Subcutaneous abdominal adipose tissue (tissue), 5 donors: ENCODE measurements at regions not wholly inside any gene's neighbourhood (a gene's known extent, or its start where the extent isn't known, plus 50 kb on each side); places are given as distances from the start of the nearest gene placed in this dataset.

Source experiments
- H3K27ac ChIP-seq: one replicate; pipeline ENCODE4 v1.7.0; 2013; ENCODE audit warnings: low read depth, mild to moderate bottlenecking, inconsistent platforms, low read length, moderate library complexity
- H3K27me3 ChIP-seq, 5 donors: one replicate each; pipeline ENCODE4 v1.7.0; 2013; ENCODE audit warnings: low read length in 5 of 5, inconsistent platforms in 1 of 5; ENCODE audit not compliant: control insufficient read depth in 5 of 5, insufficient read depth in 4 of 5
- H3K36me3 ChIP-seq, 5 donors: one replicate each; pipeline ENCODE4 v1.7.0; 2013; ENCODE audit warnings: low read length in 5 of 5; ENCODE audit not compliant: control insufficient read depth in 5 of 5, insufficient read depth in 5 of 5
- H3K4me1 ChIP-seq, 5 donors: one replicate each; pipeline ENCODE4 v1.7.0; 2013; ENCODE audit warnings: low read length in 5 of 5, mild to moderate bottlenecking in 3 of 5, moderate library complexity in 1 of 5; ENCODE audit not compliant: control insufficient read depth in 5 of 5, insufficient read depth in 5 of 5
- H3K4me3 ChIP-seq, 5 donors: one replicate each; pipeline ENCODE4 v1.7.0; 2013; ENCODE audit warnings: low read length in 5 of 5, low read depth in 1 of 5
- H3K9ac ChIP-seq, 5 donors: one replicate each; pipeline ENCODE4 v1.7.0; 2013; ENCODE audit warnings: low read length in 5 of 5, mild to moderate bottlenecking in 4 of 5, moderate library complexity in 3 of 5
- H3K9me3 ChIP-seq, 5 donors: one replicate each; pipeline ENCODE4 v1.7.0; 2013; ENCODE audit warnings: low read length in 5 of 5; ENCODE audit not compliant: control insufficient read depth in 5 of 5
- donor health status: healthy.
- donor health status: healthy.
- donor health status: healthy.
- donor health status: healthy.
- donor health status: healthy.

DNA sequence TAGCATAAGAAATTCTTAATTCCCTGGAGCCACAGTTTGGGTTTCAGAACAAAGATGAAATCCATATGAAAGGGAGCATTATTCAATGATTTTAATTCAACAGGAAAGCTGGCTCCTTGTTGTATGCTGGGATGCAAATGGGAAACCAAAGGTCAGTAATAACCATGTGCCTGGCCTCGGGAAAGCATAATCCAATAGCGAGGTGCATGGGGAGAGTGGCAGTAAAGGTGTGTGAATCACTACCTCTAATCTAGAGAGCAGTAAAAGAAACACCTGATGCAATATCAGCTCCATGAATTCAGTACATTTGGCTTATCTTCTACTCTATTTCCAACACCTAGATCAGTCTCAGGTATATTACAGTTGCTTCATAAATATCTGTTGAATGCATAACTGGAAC is 220.1 kb downstream of the FBXO15 start:
- no peaks in the 10 kb centered on the region for H3K4me1 ChIP-seq
- no peak overlapping the region for H3K4me3 ChIP-seq
- no peaks in the 10 kb centered on the region for H3K9me3 ChIP-seq
- peaks cover 0 to 4% (median 0%) of the 10 kb centered on the region in 5 donors for H3K27me3 ChIP-seq
- H3K9ac ChIP-seq: no peak overlapping the region
- H3K36me3 ChIP-seq: no peaks in the 10 kb centered on the region
- H3K27ac ChIP-seq: no peak overlapping the region

- Histone ChIP-seq H3K27me3 (peaks cover 0 to 4% (median 0%) of the 10 kb centered on the region in 5 donors), H3K27ac (no peak overlapping the region), H3K4me1 (no peaks in the 10 kb centered on the region), H3K9me3 (no peaks in the 10 kb centered on the region), H3K4me3 (no peak overlapping the region), H3K36me3 (no peaks in the 10 kb centered on the region), H3K9ac (no peak overlapping the region)
Observed at GRCh38 chr18:73924836-73925235, 222.8 kb downstream of the FBXO15 start.

- H3K36me3 ChIP-seq: no peaks in the 10 kb centered on the region
- H3K9ac ChIP-seq: no peak overlapping the region
- peaks cover 0 to 4% (median 0%) of the 10 kb centered on the region in 5 donors for H3K27me3 ChIP-seq
- no peak overlapping the region for H3K4me3 ChIP-seq
- H3K9me3 ChIP-seq: no peaks in the 10 kb centered on the region
- no peaks in the 10 kb centered on the region for H3K4me1 ChIP-seq
- H3K27ac ChIP-seq: no peak overlapping the region
Observed at GRCh38 chr18:73924307-73924706, 223.3 kb downstream of the FBXO15 start.

GRCh38 chr18:73923866-73924265 is 223.8 kb downstream of the FBXO15 start:
- H3K27me3 ChIP-seq: peaks cover 0 to 4% (median 0%) of the 10 kb centered on the region in 5 donors
- no peak overlapping the region for H3K27ac ChIP-seq
- no peak overlapping the region for H3K9ac ChIP-seq
- no peaks in the 10 kb centered on the region for H3K4me1 ChIP-seq
- no peaks in the 10 kb centered on the region for H3K36me3 ChIP-seq
- no peak overlapping the region for H3K4me3 ChIP-seq
- no peaks in the 10 kb centered on the region for H3K9me3 ChIP-seq

DNA sequence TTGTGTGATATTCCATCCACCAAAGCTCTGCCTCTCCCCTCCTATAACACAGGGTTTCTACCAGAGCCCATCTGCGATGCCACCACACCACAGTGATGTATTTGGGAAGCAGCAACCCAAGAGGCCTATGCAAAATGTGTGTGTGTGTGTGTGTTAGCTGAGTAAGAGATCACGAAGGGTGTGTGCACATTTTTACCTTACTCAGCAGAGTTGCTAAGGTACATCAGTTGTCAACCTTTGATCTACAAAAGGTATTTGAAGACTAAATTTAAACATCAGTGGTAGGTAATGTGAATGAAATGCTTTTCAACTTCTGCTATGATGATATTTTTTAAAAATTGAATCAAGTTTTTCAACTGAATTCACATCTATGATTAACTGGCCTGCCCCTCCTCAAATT is 227.6 kb downstream of the FBXO15 start:
- Histone ChIP-seq H3K9ac (no peak overlapping the region), H3K4me3 (no peak overlapping the region), H3K36me3 (no peaks in the 10 kb centered on the region), H3K9me3 (no peaks in the 10 kb centered on the region), H3K27ac (no peak overlapping the region), H3K27me3 (peaks cover 0 to 4% (median 0%) of the 10 kb centered on the region in 5 donors), H3K4me1 (no peaks in the 10 kb centered on the region)

GRCh38 chr18:73918816-73919215 is 228.8 kb downstream of the FBXO15 start:
- H3K27ac ChIP-seq: no peak overlapping the region
- no peaks in the 10 kb centered on the region for H3K4me1 ChIP-seq
- no peak overlapping the region for H3K4me3 ChIP-seq
- no peak overlapping the region for H3K9ac ChIP-seq
- H3K36me3 ChIP-seq: no peaks in the 10 kb centered on the region
- H3K27me3 ChIP-seq: peaks cover 0 to 4% (median 0%) of the 10 kb centered on the region in 5 donors
- H3K9me3 ChIP-seq: no peaks in the 10 kb centered on the region

- no peaks in the 10 kb centered on the region for H3K4me1 ChIP-seq
- H3K9me3 ChIP-seq: peaks cover 0 to 1% (median 0%) of the 10 kb centered on the region in 5 donors
- no peak overlapping the region for H3K9ac ChIP-seq
- H3K27me3 ChIP-seq: no peaks in the 10 kb centered on the region
- H3K4me3 ChIP-seq: no peak overlapping the region
- H3K36me3 ChIP-seq: no peaks in the 10 kb centered on the region
- no peak overlapping the region for H3K27ac ChIP-seq
Observed at GRCh38 chr18:73917046-73917445, 230.6 kb downstream of the FBXO15 start.

DNA sequence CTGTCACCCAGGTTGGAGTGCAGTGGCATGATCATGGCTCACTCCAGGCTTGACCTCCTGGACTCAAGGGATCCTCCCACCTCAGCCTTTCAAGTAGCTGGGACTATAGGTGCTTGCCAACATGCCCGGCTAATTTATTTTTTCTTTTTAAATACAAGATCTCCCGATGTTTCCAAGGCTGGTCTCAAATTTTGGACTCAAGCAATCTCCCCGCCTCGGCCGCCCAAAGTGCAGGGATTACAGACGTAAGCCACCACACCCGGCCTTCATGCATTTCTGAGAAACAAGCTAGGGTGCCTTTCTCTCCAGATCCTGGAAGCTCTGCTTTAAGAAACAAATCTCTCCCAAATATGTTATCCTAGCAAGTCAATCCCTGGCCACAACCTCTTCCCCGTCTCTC is 234.1 kb downstream of the FBXO15 start:
- H3K9me3 ChIP-seq: peaks cover 0 to 2% (median 0%) of the 10 kb centered on the region in 5 donors
- no peaks in the 10 kb centered on the region for H3K36me3 ChIP-seq
- H3K27me3 ChIP-seq: no peaks in the 10 kb centered on the region
- no peaks in the 10 kb centered on the region for H3K4me1 ChIP-seq
- no peak overlapping the region for H3K9ac ChIP-seq
- no peak overlapping the region for H3K27ac ChIP-seq
- H3K4me3 ChIP-seq: no peak overlapping the region

DNA sequence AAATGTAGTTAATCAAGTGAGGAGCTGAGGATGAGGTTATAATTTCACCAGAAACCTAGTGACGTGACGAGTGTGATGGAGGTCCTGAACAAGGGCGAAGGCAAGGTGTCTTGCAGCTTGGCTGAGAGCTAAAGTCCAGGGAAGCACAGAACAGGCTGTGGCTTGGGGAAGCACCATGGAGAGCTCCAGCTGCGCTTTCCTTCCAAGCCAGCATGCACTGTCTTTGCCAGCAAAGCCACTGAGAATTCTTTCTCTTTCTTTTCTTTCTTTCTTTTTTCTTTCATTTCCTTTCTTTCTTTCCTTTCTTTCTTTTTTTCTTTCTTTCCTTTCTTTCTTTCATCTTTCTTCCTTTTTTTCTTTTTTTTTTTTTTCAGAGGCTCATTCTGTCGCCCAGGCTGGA is 239.3 kb downstream of the FBXO15 start:
- H3K27ac ChIP-seq: no peak overlapping the region

GRCh38 chr18:73901566-73901965 is 246.1 kb downstream of the FBXO15 start:
- Histone ChIP-seq H3K4me1 (no peaks in the 10 kb centered on the region), H3K9me3 (peaks cover 0 to 1% (median 0%) of the 10 kb centered on the region in 5 donors), H3K36me3 (no peaks in the 10 kb centered on the region), H3K4me3 (no peak overlapping the region), H3K27me3 (no peaks in the 10 kb centered on the region), H3K27ac (no peak overlapping the region), H3K9ac (no peak overlapping the region)

More for the DNA sequence above, 239.3 kb downstream of the FBXO15 start:
- H3K4me3 ChIP-seq: no peak overlapping the region
- H3K36me3 ChIP-seq: no peaks in the 10 kb centered on the region
- H3K27me3 ChIP-seq: no peaks in the 10 kb centered on the region
- no peak overlapping the region for H3K9ac ChIP-seq
- H3K9me3 ChIP-seq: peaks cover 0 to 2% (median 0%) of the 10 kb centered on the region in 5 donors
- H3K4me1 ChIP-seq: no peaks in the 10 kb centered on the region

GRCh38 chr18:73901151-73901550 is 246.5 kb downstream of the FBXO15 start:
- no peaks in the 10 kb centered on the region for H3K4me1 ChIP-seq
- no peaks in the 10 kb centered on the region for H3K9me3 ChIP-seq
- H3K4me3 ChIP-seq: no peak overlapping the region
- H3K9ac ChIP-seq: no peak overlapping the region
- H3K27me3 ChIP-seq: no peaks in the 10 kb centered on the region
- H3K36me3 ChIP-seq: no peaks in the 10 kb centered on the region
- no peak overlapping the region for H3K27ac ChIP-seq
